ENCODE measurements at regions not wholly inside any gene's neighbourhood (a gene's known extent, or its start where the extent isn't known, plus 50 kb on each side); places are given as distances from the start of the nearest gene placed in this dataset.

- TF ChIP-seq POLR2A (IDR thresholded peaks at IDR 0.05; ENCODE audit: low read length) (no peak), GATA1 (IDR thresholded peaks at IDR 0.05; ENCODE audit: low read depth, low read length) (no peak)
Observed at GRCh38 chr14:84575681-84576080, 954.3 kb upstream of the FLRT2 start.

All from erythroblast (primary cell).